ENCODE measurements at regions not wholly inside any gene's neighbourhood (a gene's known extent, or its start where the extent isn't known, plus 50 kb on each side); places are given as distances from the start of the nearest gene placed in this dataset.

DNA sequence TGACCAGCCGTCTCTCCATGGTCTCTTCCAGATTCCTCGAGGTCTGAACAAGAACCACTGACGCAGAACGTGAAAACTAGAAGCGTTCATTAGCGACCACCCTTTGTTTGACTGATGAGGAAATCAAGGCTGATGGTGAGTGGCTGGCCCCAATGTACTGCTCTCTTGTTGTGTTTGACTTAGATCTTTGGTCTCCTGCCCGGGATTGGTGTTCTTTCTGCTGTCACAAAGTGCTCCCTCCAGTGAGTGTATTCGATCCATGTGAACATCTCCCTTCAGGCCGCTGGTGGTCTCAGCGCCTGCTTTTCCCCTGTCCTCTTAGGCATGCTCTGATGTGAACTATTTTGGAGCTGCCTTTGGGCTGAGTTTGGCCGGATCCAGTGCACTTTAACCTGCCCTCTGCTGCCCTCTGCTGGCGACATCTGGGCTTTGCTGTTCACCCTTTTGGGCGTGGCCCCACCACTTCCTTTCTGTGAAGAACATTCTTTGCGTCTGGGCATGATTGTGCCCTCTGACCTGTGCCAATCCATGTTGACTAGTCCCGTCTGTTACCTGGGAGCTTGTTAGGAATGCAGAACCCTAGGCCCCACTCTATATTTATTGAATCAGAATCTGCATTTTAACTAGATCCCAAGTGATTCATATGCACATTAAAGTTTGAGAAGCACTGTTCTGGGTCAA, 279.1 kb downstream of the TTC6 start (continued):
- TF ChIP-seq ZIK1 (CRISPR knock-in tag; IDR thresholded peaks at IDR 0.05; ENCODE audit: borderline replicate concordance, low read depth): peak; percentile 95
- TF ChIP-seq PITX1 (CRISPR knock-in tag; IDR thresholded peaks at IDR 0.05): peak; percentile 82
- no peak for TF ChIP-seq MBD4 (IDR thresholded peaks at IDR 0.05; ENCODE audit: borderline replicate concordance, low read length)
- TF ChIP-seq, protein P1, sequence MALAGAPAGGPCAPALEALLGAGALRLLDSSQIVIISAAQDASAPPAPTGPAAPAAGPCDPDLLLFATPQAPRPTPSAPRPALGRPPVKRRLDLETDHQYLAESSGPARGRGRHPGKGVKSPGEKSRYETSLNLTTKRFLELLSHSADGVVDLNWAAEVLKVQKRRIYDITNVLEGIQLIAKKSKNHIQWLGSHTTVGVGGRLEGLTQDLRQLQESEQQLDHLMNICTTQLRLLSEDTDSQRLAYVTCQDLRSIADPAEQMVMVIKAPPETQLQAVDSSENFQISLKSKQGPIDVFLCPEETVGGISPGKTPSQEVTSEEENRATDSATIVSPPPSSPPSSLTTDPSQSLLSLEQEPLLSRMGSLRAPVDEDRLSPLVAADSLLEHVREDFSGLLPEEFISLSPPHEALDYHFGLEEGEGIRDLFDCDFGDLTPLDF (CRISPR knock-in tag; IDR thresholded peaks at IDR 0.05): no peak
- TF ChIP-seq ZNF614 (CRISPR knock-in tag; IDR thresholded peaks at IDR 0.05; ENCODE audit: borderline replicate concordance): peak; percentile 92
- TF ChIP-seq, protein P2, sequence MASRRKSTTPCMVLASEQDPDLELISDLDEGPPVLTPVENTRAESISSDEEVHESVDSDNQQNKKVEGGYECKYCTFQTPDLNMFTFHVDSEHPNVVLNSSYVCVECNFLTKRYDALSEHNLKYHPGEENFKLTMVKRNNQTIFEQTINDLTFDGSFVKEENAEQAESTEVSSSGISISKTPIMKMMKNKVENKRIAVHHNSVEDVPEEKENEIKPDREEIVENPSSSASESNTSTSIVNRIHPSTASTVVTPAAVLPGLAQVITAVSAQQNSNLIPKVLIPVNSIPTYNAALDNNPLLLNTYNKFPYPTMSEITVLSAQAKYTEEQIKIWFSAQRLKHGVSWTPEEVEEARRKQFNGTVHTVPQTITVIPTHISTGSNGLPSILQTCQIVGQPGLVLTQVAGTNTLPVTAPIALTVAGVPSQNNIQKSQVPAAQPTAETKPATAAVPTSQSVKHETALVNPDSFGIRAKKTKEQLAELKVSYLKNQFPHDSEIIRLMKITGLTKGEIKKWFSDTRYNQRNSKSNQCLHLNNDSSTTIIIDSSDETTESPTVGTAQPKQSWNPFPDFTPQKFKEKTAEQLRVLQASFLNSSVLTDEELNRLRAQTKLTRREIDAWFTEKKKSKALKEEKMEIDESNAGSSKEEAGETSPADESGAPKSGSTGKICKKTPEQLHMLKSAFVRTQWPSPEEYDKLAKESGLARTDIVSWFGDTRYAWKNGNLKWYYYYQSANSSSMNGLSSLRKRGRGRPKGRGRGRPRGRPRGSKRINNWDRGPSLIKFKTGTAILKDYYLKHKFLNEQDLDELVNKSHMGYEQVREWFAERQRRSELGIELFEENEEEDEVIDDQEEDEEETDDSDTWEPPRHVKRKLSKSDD (CRISPR knock-in tag; IDR thresholded peaks at IDR 0.05; ENCODE audit: low read depth): peak; percentile 48; the same call in 1 of the 2 replicates
- TF ChIP-seq ZNF234 (CRISPR knock-in tag; conservative IDR thresholded peaks at IDR 0.05): no peak
- no peak for TF ChIP-seq SIN3A (IDR thresholded peaks at IDR 0.05; ENCODE audit: borderline replicate concordance, low read depth, low read length)
- no peak for TF ChIP-seq ELF4 (CRISPR knock-in tag; IDR thresholded peaks at IDR 0.05; ENCODE audit: borderline replicate concordance)
- TF ChIP-seq NFRKB (IDR thresholded peaks at IDR 0.05): no peak
- TF ChIP-seq, protein P3, sequence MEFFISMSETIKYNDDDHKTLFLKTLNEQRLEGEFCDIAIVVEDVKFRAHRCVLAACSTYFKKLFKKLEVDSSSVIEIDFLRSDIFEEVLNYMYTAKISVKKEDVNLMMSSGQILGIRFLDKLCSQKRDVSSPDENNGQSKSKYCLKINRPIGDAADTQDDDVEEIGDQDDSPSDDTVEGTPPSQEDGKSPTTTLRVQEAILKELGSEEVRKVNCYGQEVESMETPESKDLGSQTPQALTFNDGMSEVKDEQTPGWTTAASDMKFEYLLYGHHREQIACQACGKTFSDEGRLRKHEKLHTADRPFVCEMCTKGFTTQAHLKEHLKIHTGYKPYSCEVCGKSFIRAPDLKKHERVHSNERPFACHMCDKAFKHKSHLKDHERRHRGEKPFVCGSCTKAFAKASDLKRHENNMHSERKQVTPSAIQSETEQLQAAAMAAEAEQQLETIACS (CRISPR knock-in tag; IDR thresholded peaks at IDR 0.05): no peak
- TF ChIP-seq ZBTB1 (CRISPR knock-in tag; IDR thresholded peaks at IDR 0.05; ENCODE audit: borderline replicate concordance): no peak
- TF ChIP-seq, protein P4, sequence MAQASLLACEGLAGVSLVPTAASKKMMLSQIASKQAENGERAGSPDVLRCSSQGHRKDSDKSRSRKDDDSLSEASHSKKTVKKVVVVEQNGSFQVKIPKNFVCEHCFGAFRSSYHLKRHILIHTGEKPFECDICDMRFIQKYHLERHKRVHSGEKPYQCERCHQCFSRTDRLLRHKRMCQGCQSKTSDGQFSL (CRISPR knock-in tag; IDR thresholded peaks at IDR 0.05): no peak
- no peak for TF ChIP-seq ZNF260 (CRISPR knock-in tag; IDR thresholded peaks at IDR 0.05; ENCODE audit: borderline replicate concordance, low read depth)
- no peak for TF ChIP-seq MAF1 (CRISPR knock-in tag; IDR thresholded peaks at IDR 0.05; ENCODE audit: borderline replicate concordance)
- peak; percentile 36; the same call in 1 of the 2 replicates for TF ChIP-seq ZNF652 (CRISPR knock-in tag; IDR thresholded peaks at IDR 0.05; ENCODE audit: borderline replicate concordance, low read depth)
- TF ChIP-seq, protein P5, sequence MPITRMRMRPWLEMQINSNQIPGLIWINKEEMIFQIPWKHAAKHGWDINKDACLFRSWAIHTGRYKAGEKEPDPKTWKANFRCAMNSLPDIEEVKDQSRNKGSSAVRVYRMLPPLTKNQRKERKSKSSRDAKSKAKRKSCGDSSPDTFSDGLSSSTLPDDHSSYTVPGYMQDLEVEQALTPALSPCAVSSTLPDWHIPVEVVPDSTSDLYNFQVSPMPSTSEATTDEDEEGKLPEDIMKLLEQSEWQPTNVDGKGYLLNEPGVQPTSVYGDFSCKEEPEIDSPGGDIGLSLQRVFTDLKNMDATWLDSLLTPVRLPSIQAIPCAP (CRISPR knock-in tag; IDR thresholded peaks at IDR 0.05; ENCODE audit: low read depth): no peak
- no peak for TF ChIP-seq JUND (CRISPR knock-in tag; IDR thresholded peaks at IDR 0.05)
- TF ChIP-seq ZBTB3 (CRISPR knock-in tag; IDR thresholded peaks at IDR 0.05; ENCODE audit: borderline replicate concordance, low read depth): no peak
- TF ChIP-seq ZNF225 (CRISPR knock-in tag; IDR thresholded peaks at IDR 0.05): no peak; the same call in 1 of the 2 replicates
- TF ChIP-seq ZNF792 (CRISPR knock-in tag; IDR thresholded peaks at IDR 0.05): peak; percentile 89
- TF ChIP-seq TCF7L2 (IDR thresholded peaks at IDR 0.05; ENCODE audit: low read depth, low read length): no peak
- TF ChIP-seq, protein P6, sequence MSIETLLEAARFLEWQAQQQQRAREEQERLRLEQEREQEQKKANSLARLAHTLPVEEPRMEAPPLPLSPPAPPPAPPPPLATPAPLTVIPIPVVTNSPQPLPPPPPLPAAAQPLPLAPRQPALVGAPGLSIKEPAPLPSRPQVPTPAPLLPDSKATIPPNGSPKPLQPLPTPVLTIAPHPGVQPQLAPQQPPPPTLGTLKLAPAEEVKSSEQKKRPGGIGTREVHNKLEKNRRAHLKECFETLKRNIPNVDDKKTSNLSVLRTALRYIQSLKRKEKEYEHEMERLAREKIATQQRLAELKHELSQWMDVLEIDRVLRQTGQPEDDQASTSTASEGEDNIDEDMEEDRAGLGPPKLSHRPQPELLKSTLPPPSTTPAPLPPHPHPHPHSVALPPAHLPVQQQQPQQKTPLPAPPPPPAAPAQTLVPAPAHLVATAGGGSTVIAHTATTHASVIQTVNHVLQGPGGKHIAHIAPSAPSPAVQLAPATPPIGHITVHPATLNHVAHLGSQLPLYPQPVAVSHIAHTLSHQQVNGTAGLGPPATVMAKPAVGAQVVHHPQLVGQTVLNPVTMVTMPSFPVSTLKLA (IDR thresholded peaks at IDR 0.05): no peak
